Mammary epithelial cell (primary cell): ENCODE measurements at regions not wholly inside any gene's neighbourhood (a gene's known extent, or its start where the extent isn't known, plus 50 kb on each side); places are given as distances from the start of the nearest gene placed in this dataset.

Source experiments
- EZH2 ChIP-seq: IDR thresholded peaks from 2 replicates; pipeline ENCODE4 v1.6.1; 2012; ENCODE audit warnings: low read length, inconsistent platforms, borderline replicate concordance
- TF ChIP-seq, protein P1 (sequence below), 2 donors: IDR thresholded peaks in 1 of 2; conservative IDR thresholded peaks in 1 of 2; 2 replicates each; pipeline ENCODE4 v1.5.1; 2011 to 2012; ENCODE audit warnings: inconsistent platforms in 2 of 2, low read length in 2 of 2, mild to moderate bottlenecking in 2 of 2, control low read depth in 1 of 2, low read depth in 1 of 2; ENCODE audit not compliant: insufficient read depth in 1 of 2; ENCODE audit errors: extremely low read depth in 1 of 2

DNA sequence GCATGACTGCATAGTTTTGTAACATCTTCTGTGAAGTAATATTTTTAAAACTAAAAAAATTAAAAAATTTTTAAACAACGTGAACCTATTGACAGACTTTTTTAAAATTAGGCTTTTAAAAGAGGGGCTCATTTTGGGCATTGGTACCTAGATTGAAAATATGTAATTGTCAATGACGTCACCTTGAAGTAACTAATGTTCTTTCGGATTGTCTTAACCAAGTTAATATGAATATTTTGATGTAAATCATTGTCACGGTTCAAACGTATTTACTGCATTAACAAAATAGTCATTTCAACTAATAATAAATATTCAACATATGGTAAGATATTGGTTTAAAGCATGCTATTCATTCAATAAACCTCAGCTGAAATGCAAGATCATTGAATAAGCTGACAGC lies 719.8 kb downstream of the ANKRD7 start:
- TF ChIP-seq, protein P1, sequence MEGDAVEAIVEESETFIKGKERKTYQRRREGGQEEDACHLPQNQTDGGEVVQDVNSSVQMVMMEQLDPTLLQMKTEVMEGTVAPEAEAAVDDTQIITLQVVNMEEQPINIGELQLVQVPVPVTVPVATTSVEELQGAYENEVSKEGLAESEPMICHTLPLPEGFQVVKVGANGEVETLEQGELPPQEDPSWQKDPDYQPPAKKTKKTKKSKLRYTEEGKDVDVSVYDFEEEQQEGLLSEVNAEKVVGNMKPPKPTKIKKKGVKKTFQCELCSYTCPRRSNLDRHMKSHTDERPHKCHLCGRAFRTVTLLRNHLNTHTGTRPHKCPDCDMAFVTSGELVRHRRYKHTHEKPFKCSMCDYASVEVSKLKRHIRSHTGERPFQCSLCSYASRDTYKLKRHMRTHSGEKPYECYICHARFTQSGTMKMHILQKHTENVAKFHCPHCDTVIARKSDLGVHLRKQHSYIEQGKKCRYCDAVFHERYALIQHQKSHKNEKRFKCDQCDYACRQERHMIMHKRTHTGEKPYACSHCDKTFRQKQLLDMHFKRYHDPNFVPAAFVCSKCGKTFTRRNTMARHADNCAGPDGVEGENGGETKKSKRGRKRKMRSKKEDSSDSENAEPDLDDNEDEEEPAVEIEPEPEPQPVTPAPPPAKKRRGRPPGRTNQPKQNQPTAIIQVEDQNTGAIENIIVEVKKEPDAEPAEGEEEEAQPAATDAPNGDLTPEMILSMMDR (conservative IDR thresholded peaks at IDR 0.05 in 1 of 2, IDR thresholded peaks at IDR 0.05 in 1 of 2; ENCODE audit: extremely low read depth in 1 of 2, insufficient read depth in 1 of 2, low read depth in 1 of 2, low read length in 2 of 2), result no peak
- no peak for TF ChIP-seq EZH2
